Smooth muscle cell (in vitro differentiated cells): ENCODE measurements at regions not wholly inside any gene's neighbourhood (a gene's known extent, or its start where the extent isn't known, plus 50 kb on each side); places are given as distances from the start of the nearest gene placed in this dataset.

Experiments
- DNase-seq: peaks from one replicate; lab custom pipeline; 2025; ENCODE audit not compliant: unreplicated experiment; lab: John Stamatoyannopoulos, UW
- H2AFZ ChIP-seq: fragments of 200-600 bp; sonication (generic); 2 replicates; pipeline ENCODE4 v1.6.0; 2016; ENCODE audit warnings: antibody characterized with exemption, low read depth, mild to moderate bottlenecking
- H3F3A ChIP-seq: fragments of 200-600 bp; sonication (generic); 2 replicates; pipeline ENCODE4 v1.6.0; 2017; ENCODE audit warnings: antibody characterized with exemption, low read depth
- H3K27ac ChIP-seq: fragments of 200-600 bp; sonication (generic); 2 replicates; pipeline ENCODE4 v1.5.1; 2016; ENCODE audit warnings: low read depth, mild to moderate bottlenecking
- H3K27me3 ChIP-seq: fragments of 200-600 bp; sonication (generic); 2 replicates; pipeline ENCODE4 v1.6.1; 2016; ENCODE audit warnings: low read depth, mild to moderate bottlenecking
- H3K36me3 ChIP-seq: fragments of 200-600 bp; sonication (generic); 2 replicates; pipeline ENCODE4 v1.5.1; 2016; ENCODE audit warnings: low read depth
- H3K4me1 ChIP-seq: fragments of 200-600 bp; sonication (generic); 2 replicates; pipeline ENCODE4 v1.5.1; 2016; ENCODE audit warnings: low read depth
- H3K4me2 ChIP-seq: fragments of 200-600 bp; sonication (generic); 2 replicates; pipeline ENCODE4 v1.6.0; 2016; ENCODE audit warnings: mild to moderate bottlenecking
- H3K4me3 ChIP-seq: fragments of 200-600 bp; sonication (generic); 2 replicates; pipeline ENCODE4 v1.5.1; 2016; ENCODE audit warnings: mild to moderate bottlenecking
- H3K79me2 ChIP-seq: fragments of 200-600 bp; sonication (generic); 2 replicates; pipeline ENCODE4 v1.6.0; 2016; ENCODE audit warnings: low read depth, mild to moderate bottlenecking
- H3K9ac ChIP-seq: fragments of 200-600 bp; sonication (generic); 2 replicates; pipeline ENCODE4 v1.6.0; 2016; ENCODE audit warnings: low read depth
- H3K9me3 ChIP-seq: fragments of 200-600 bp; sonication (generic); replicated peaks from 2 replicates; pipeline ENCODE4 v1.5.1; 2016; ENCODE audit warnings: low read depth
- H4K20me1 ChIP-seq: fragments of 200-600 bp; sonication (generic); 2 replicates; pipeline ENCODE4 v1.6.0; 2016; ENCODE audit warnings: low read depth
- WGBS: methylation state at CpG from one replicate; pipeline ENCODE4 v1.1.7; 2016; ENCODE audit warnings: low lambda C conversion rate; 5-methylcytosine and 5-hydroxymethylcytosine counted together
- TF ChIP-seq, protein P1 (sequence below): fragments of 200-600 bp; sonication (generic); IDR thresholded peaks from 2 replicates; pipeline ENCODE4 v1.5.1; 2017; ENCODE audit warnings: borderline replicate concordance, mild to moderate bottlenecking, antibody characterized with exemption; ENCODE audit not compliant: insufficient read depth, poor library complexity, severe bottlenecking

DNA sequence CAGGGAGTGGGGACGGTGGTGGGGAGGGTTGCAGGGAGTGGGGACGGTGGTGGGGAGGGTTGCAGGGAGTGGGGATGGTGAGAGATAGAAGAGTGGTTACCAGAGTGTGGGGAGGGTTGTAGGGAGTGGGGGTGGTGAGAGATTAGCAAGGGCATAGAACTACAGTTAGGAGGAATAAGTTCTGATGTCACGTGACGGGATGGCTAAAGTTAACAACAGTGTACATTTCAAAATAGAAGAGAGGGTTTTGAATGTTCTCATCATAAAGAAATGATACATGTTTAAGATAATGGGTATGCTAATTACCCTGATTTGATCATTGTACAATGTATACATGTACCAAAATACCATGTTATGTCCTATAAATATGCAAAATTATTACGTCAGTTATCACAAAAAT lies 57.6 kb upstream of the FRMD1 start:
- Histone ChIP-seq H3K27ac (no peak overlapping the region), H3K9me3 (no peaks in the 10 kb centered on the region), H3K4me3 (no peak overlapping the region), H3K9ac (no peak overlapping the region), H3K79me2 (no peaks in the 10 kb centered on the region), H3K36me3 (no peaks in the 10 kb centered on the region), H3K27me3 (no peaks in the 10 kb centered on the region), H3K4me2 (no peak overlapping the region), H4K20me1 (no peaks in the 10 kb centered on the region), H2AFZ (no peak overlapping the region), H3K4me1 (peaks cover 19% of the 10 kb centered on the region), H3F3A (peaks cover 13% of the 10 kb centered on the region)
- TF ChIP-seq, protein P1, sequence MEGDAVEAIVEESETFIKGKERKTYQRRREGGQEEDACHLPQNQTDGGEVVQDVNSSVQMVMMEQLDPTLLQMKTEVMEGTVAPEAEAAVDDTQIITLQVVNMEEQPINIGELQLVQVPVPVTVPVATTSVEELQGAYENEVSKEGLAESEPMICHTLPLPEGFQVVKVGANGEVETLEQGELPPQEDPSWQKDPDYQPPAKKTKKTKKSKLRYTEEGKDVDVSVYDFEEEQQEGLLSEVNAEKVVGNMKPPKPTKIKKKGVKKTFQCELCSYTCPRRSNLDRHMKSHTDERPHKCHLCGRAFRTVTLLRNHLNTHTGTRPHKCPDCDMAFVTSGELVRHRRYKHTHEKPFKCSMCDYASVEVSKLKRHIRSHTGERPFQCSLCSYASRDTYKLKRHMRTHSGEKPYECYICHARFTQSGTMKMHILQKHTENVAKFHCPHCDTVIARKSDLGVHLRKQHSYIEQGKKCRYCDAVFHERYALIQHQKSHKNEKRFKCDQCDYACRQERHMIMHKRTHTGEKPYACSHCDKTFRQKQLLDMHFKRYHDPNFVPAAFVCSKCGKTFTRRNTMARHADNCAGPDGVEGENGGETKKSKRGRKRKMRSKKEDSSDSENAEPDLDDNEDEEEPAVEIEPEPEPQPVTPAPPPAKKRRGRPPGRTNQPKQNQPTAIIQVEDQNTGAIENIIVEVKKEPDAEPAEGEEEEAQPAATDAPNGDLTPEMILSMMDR = no peak
- WGBS = 89% methylated on average over 3 of the region's 5 CpGs
- DNase-seq = no peak

DNA sequence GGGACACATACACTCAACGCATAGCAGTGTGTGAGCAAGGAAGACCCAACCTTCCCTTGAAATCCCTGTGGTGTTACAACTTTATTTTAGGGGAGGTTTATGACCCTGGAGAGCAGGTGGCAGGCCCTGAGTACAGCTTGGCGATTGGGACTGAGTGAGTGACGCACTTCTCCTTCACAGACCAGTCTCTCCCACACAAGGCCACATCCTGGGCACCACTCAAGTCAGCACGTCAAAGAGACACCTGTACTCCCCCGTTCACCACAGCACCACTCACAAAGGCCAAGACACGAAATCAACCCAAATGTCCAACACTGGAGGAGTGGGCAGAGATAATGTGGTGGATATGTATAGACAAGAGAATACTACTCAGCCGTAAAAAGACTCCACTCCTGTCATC lies 57.0 kb upstream of the FRMD1 start:
- no peak overlapping the region for H2AFZ ChIP-seq
- H3K9ac ChIP-seq = no peak overlapping the region
- no peak for DNase-seq
- H3K4me2 ChIP-seq = no peak overlapping the region
- H3K36me3 ChIP-seq = no peaks in the 10 kb centered on the region
- 91% methylated on average over 6 of the region's 7 CpGs for WGBS
- no peaks in the 10 kb centered on the region for H3K27me3 ChIP-seq
- TF ChIP-seq, protein P1 = no peak
- H3K27ac ChIP-seq = no peak overlapping the region
- H4K20me1 ChIP-seq = no peaks in the 10 kb centered on the region
- peaks cover 20% of the 10 kb centered on the region for H3K4me1 ChIP-seq
- H3F3A ChIP-seq = peaks cover 13% of the 10 kb centered on the region
- no peaks in the 10 kb centered on the region for H3K79me2 ChIP-seq
- no peaks in the 10 kb centered on the region for H3K9me3 ChIP-seq
- H3K4me3 ChIP-seq = no peak overlapping the region

DNA sequence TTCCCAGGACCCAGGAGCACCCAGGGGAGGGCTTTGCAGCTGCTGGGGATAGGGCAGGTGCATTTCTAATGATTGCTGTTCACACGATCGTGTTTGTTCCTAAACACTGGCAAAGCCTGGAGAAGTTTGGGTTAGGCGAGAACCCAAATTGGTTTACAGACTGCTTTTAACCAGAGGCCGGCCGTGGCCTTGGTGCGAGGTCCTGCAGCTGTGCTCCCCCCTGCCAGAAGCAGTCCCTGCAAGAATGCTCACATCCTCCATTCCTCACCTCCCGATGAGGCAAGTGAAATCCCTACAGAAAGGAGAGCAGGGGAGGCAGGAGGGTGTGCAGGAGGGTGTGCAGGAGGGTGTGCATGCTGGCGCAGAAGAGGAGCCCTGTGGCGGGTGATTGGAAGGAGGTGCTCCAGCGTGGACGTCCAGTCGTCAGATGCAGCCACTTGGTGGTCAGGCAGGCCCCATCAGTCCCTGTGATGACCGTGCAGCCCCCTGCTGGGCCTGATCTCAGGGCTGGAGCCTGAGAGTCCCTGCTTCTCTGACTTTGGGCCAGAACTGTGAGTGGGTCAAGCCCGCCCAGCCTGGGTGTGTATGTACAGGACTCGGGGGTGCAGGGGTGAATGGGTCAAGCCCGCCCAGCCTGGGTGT lies 55.7 kb upstream of the FRMD1 start:
- H2AFZ ChIP-seq = no peak overlapping the region
- 95% methylated on average over 16 of the region's 16 CpGs for WGBS
- no peak overlapping the region for H3K4me3 ChIP-seq
- H3K27ac ChIP-seq = no peak overlapping the region
- no peaks in the 10 kb centered on the region for H3K79me2 ChIP-seq
- TF ChIP-seq, protein P1 = no peak
- peaks cover 20% of the 10 kb centered on the region for H3K4me1 ChIP-seq
- H4K20me1 ChIP-seq = no peaks in the 10 kb centered on the region
- peaks cover 13% of the 10 kb centered on the region for H3F3A ChIP-seq
- H3K9ac ChIP-seq = no peak overlapping the region
- DNase-seq = no peak
- no peaks in the 10 kb centered on the region for H3K9me3 ChIP-seq
- no peaks in the 10 kb centered on the region for H3K36me3 ChIP-seq
- H3K27me3 ChIP-seq = no peaks in the 10 kb centered on the region
- H3K4me2 ChIP-seq = no peak overlapping the region

DNA sequence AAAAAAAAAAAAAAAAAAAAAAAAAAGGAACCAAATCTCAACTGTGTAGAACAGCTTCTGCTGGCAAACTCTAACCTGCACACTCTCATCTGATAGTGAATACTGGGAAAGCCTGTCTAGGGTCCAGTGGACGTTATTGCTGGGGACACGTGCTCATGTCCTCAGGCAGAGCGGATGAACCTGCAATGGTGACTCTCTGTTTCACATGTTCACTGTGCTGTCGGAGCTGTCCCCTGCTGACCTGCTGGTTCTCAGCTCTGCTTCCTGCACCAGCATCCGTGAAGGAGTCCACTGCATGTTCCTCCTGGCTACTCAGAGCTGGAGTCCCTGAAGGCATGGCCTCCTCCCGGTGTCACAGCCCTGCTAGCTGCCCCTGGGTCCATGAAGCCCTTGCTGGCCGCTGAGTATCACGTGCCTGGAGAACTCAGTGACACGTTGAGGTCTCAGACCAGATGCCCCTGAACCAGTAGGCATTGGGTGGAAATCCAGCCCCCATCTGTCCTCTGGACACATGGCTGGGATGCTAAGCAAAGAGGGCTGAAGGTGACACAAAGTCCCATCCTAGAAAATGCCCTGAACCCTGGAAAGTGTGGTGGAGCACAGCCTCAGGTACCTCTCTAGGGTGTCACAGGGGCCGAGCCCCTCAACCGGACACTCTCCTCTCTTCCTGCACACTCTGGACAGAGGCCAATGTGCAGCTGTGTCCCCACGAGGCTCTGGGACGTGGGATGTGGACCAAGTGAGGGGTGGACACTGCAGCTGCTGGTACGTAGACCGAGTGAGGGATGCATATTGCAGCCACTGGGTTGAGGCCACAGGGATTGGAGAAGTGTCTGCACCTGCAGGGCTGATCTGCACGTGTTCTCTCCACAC lies 54.9 kb upstream of the FRMD1 start:
- H3K4me3 ChIP-seq = no peak overlapping the region
- WGBS = 90% methylated on average over 16 of the region's 16 CpGs

More for the DNA sequence above, 54.9 kb upstream of the FRMD1 start:
- DNase-seq = no peak
- no peaks in the 10 kb centered on the region for H3K36me3 ChIP-seq
- H3K4me2 ChIP-seq = peak overlapping the region; percentile 79
- H3K9me3 ChIP-seq = no peaks in the 10 kb centered on the region
- H4K20me1 ChIP-seq = no peaks in the 10 kb centered on the region
- H3F3A ChIP-seq = peaks cover 13% of the 10 kb centered on the region
- peaks cover 20% of the 10 kb centered on the region for H3K4me1 ChIP-seq
- no peaks in the 10 kb centered on the region for H3K27me3 ChIP-seq
- TF ChIP-seq, protein P1 = no peak
- peak overlapping the region; percentile 76 for H3K27ac ChIP-seq
- no peak overlapping the region for H2AFZ ChIP-seq
- H3K9ac ChIP-seq = no peak overlapping the region
- H3K79me2 ChIP-seq = no peaks in the 10 kb centered on the region
